ENCODE measurements at regions not wholly inside any gene's neighbourhood (a gene's known extent, or its start where the extent isn't known, plus 50 kb on each side); places are given as distances from the start of the nearest gene placed in this dataset.

DNA sequence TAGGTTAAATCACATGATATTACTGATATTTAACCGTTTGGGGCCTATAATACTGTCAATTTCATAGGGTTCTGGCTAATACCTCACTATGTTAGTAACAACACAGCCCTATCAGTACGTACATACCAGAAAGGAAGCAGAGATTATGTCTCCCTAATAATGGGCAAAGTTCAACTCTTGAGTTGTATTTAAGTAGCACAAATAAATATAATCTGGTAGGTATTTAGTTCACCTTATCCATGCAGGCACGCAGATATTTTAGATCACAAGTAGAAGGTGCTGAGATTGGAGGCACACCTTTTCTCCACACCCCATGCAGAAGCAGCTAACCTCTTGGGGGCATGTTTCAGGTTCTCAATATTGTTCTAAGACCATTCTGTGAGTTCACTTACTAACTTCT is 118.9 kb downstream of the IRS1 start:
- TF ChIP-seq POLR2A (IDR thresholded peaks at IDR 0.05) (no peak), CTCF (IDR thresholded peaks at IDR 0.05) (no peak), POLR2AphosphoS5 (IDR thresholded peaks at IDR 0.05) (no peak), EP300 (IDR thresholded peaks at IDR 0.05) (no peak)
- Histone ChIP-seq H3K27me3 (no peaks in the 10 kb centered on the region), H3K9me3 (no peaks in the 10 kb centered on the region), H3K27ac (no peak overlapping the region), H3K4me1 (peaks cover 15% of the 10 kb centered on the region), H3K4me3 (no peak overlapping the region), H3K36me3 (no peaks in the 10 kb centered on the region)
- no peak for DNase-seq (ENCODE audit: low spot score in 2 of 2)
- 87% methylated on average over 3 of the region's 3 CpGs for WGBS

- peaks cover 15% of the 10 kb centered on the region for H3K4me1 ChIP-seq
- H3K27me3 ChIP-seq: no peaks in the 10 kb centered on the region
- H3K27ac ChIP-seq: no peak overlapping the region
- H3K4me3 ChIP-seq: no peak overlapping the region
- TF ChIP-seq POLR2AphosphoS5 (IDR thresholded peaks at IDR 0.05) (no peak), CTCF (IDR thresholded peaks at IDR 0.05) (no peak), POLR2A (IDR thresholded peaks at IDR 0.05) (no peak), EP300 (IDR thresholded peaks at IDR 0.05) (no peak)
- H3K9me3 ChIP-seq: no peaks in the 10 kb centered on the region
- DNase-seq (ENCODE audit: low spot score in 2 of 2): no peak
- 86% methylated on average over 7 of the region's 7 CpGs for WGBS
- H3K36me3 ChIP-seq: no peaks in the 10 kb centered on the region
These were observed 120.1 kb downstream of the IRS1 start for GRCh38 chr2:226679389-226680065.

DNA sequence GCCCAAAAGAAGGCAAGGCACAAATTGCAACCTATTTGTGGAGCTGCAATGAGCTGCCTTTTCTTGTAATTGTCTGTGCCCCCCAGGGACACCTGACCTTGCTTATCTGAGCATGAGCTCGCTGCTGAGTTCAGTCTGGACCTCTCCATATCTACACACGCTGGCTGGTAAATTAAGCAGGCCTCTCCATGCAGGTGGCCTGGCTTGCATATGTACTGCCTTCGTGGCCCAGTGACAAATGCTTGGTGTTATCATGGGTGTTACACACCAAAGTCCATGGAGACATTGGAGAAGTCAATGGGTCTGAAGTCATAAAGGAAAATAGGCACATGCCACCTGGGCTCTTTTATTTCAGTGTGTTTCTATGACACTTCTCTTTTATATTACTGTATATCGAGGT is 121.2 kb downstream of the IRS1 start:
- Histone ChIP-seq H3K27ac (no peak overlapping the region), H3K36me3 (no peaks in the 10 kb centered on the region), H3K4me3 (no peak overlapping the region), H3K9me3 (no peaks in the 10 kb centered on the region), H3K4me1 (peaks cover 17% of the 10 kb centered on the region), H3K27me3 (no peaks in the 10 kb centered on the region)
- 83% methylated on average over 4 of the region's 4 CpGs for WGBS
- TF ChIP-seq CTCF (IDR thresholded peaks at IDR 0.05) (no peak), POLR2A (IDR thresholded peaks at IDR 0.05) (no peak), POLR2AphosphoS5 (IDR thresholded peaks at IDR 0.05) (no peak), EP300 (IDR thresholded peaks at IDR 0.05) (no peak)
- DNase-seq (ENCODE audit: low spot score in 2 of 2): no peak

DNA sequence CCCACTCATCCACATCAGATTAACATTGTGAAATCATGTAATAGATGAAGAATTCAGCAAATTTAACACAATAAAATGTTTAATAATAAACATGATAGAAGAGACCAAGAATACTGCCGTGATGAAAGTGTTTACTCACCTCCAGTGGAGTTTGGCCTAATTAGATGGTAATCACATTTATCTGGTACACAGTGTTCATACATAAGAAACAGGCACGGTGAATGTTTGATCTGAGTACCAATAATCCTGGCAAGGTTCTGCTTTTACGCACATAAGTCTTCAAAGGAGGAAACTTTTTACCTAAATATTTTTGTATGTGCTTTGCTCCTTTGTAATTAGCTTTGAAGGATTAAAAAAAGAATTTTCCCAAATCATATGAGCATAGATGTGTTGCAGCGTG is 122.5 kb downstream of the IRS1 start:
- H3K4me3 ChIP-seq: no peak overlapping the region
- 47% methylated on average over 4 of the region's 4 CpGs for WGBS
- TF ChIP-seq POLR2AphosphoS5 (IDR thresholded peaks at IDR 0.05) (no peak), POLR2A (IDR thresholded peaks at IDR 0.05) (no peak), EP300 (IDR thresholded peaks at IDR 0.05) (no peak), CTCF (IDR thresholded peaks at IDR 0.05) (no peak)
- no peaks in the 10 kb centered on the region for H3K36me3 ChIP-seq
- H3K9me3 ChIP-seq: no peaks in the 10 kb centered on the region
- peak overlapping the region; percentile 39 for H3K27ac ChIP-seq
- DNase-seq (ENCODE audit: low spot score in 2 of 2): no peak
- peaks cover 18% of the 10 kb centered on the region for H3K4me1 ChIP-seq
- no peaks in the 10 kb centered on the region for H3K27me3 ChIP-seq

DNA sequence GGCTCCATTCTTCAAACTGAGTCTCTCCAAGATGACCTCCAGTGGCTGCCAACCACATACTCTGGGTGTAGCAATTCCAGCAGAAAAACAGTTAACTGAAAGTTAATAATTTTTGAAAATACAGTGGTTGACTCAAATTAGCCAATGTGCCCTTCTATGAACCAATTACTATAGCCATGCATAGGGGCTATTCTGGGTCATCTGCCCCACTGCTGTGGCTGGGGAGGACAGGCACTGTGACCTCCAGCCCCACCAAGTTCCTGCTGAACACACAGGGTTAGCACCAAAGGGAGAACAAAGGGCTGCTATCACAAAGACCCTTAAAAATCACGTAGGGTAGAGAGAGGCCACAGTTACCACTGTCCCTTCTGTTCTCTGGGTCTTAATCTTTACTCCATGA is 123.0 kb downstream of the IRS1 start:
- H3K27ac ChIP-seq: no peak overlapping the region
- 62% methylated on average over 1 of the region's 1 CpG for WGBS
- DNase-seq (ENCODE audit: low spot score in 2 of 2): no peak

More for the DNA sequence above, 123.0 kb downstream of the IRS1 start:
- Histone ChIP-seq H3K4me1 (peaks cover 23% of the 10 kb centered on the region), H3K36me3 (no peaks in the 10 kb centered on the region), H3K9me3 (no peaks in the 10 kb centered on the region), H3K4me3 (no peak overlapping the region), H3K27me3 (no peaks in the 10 kb centered on the region)
- TF ChIP-seq POLR2AphosphoS5 (IDR thresholded peaks at IDR 0.05) (no peak), EP300 (IDR thresholded peaks at IDR 0.05) (no peak), POLR2A (IDR thresholded peaks at IDR 0.05) (no peak), CTCF (IDR thresholded peaks at IDR 0.05) (no peak)
